ENCODE measurements at regions not wholly inside any gene's neighbourhood (a gene's known extent, or its start where the extent isn't known, plus 50 kb on each side); places are given as distances from the start of the nearest gene placed in this dataset.
"Not testable (repeated sequence)": the region's sequence is repeated elsewhere in the genome, so short reads cannot be mapped to it uniquely, and the experiment has no call there.

DNA sequence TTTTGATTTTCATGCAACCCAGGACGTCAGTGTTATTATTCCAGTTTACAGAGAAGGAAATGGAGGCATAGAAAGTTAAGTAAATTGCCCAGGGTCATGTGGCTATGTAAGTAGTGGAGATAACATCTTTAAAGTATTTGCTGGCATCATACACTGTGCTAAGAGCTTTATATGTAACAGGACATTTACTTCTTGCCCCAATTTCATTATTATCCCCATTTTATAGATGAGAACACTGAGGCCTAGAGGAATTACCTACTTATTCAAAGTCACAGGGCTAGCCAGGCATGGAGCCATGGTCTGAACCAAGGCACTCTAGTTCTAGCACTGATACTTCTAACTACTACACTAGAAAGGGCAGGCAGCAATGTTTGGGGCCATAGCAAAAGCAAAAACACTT is 107.3 kb upstream of the ANKRD28 start:
- H2BK5ac ChIP-seq (ENCODE audit: insufficient read length, low read length), result no peak overlapping the region
- Mint-ChIP-seq H3K27me3 (ENCODE audit: low read depth) (peaks cover 1% of the 10 kb centered on the region), H3K36me3 (ENCODE audit: insufficient read depth in 1 of 3, low read depth in 3 of 3) (no peaks in the 10 kb centered on the region), H3K27ac (no peak overlapping the region), H3K9me3 (peaks cover 3 to 6% of the 10 kb centered on the region in 2 experiments; a peak in 3 of 5 replicates), H3K4me1 (no peaks in the 10 kb centered on the region), H3K4me3 (no peak overlapping the region)
- H2BK120ac ChIP-seq (ENCODE audit: low read depth, low read length, poor library complexity, severe bottlenecking), result no peak overlapping the region
- no peak overlapping the region for H3K56ac ChIP-seq (ENCODE audit: insufficient read length, low read depth, low read length)
- H4K20me1 ChIP-seq (ENCODE audit: control insufficient read depth, insufficient read depth, insufficient read length), result no peaks in the 10 kb centered on the region
- WGBS (ENCODE audit: extremely low coverage, insufficient read length, low lambda C conversion rate), result no CpG with 5 or more reads among the region's 1 CpG
- H2BK15ac ChIP-seq (ENCODE audit: low read depth, low read length), result no peak overlapping the region
- H3K27me3 ChIP-seq (ENCODE audit: insufficient read depth, low read length), result no peaks in the 10 kb centered on the region
- no peak overlapping the region for H3K9ac ChIP-seq (ENCODE audit: extremely low read depth, insufficient read length, low read length)
- no peak overlapping the region for H3K27ac ChIP-seq (ENCODE audit: insufficient read length, low read depth, low read length)
- H2AFZ ChIP-seq (ENCODE audit: low read length), result no peak overlapping the region
- H3K4me1 ChIP-seq (ENCODE audit: insufficient read depth, low read length), result no peaks in the 10 kb centered on the region
- H4K5ac ChIP-seq (ENCODE audit: insufficient read length, low read depth, low read length), result no peak overlapping the region
- H3T11ph ChIP-seq (ENCODE audit: low read length), result no peak overlapping the region
- no peak overlapping the region for H3K4me2 ChIP-seq (ENCODE audit: insufficient read depth, insufficient read length, low read length)
- H3K79me2 ChIP-seq (ENCODE audit: insufficient read depth, low read length), result no peaks in the 10 kb centered on the region
- H3K23me2 ChIP-seq (ENCODE audit: insufficient read length, low read depth, low read length, poor library complexity, severe bottlenecking), result no peaks in the 10 kb centered on the region
- H3K23ac ChIP-seq (ENCODE audit: insufficient read length, low read depth, low read length), result no peak overlapping the region
- TF ChIP-seq, protein P1, sequence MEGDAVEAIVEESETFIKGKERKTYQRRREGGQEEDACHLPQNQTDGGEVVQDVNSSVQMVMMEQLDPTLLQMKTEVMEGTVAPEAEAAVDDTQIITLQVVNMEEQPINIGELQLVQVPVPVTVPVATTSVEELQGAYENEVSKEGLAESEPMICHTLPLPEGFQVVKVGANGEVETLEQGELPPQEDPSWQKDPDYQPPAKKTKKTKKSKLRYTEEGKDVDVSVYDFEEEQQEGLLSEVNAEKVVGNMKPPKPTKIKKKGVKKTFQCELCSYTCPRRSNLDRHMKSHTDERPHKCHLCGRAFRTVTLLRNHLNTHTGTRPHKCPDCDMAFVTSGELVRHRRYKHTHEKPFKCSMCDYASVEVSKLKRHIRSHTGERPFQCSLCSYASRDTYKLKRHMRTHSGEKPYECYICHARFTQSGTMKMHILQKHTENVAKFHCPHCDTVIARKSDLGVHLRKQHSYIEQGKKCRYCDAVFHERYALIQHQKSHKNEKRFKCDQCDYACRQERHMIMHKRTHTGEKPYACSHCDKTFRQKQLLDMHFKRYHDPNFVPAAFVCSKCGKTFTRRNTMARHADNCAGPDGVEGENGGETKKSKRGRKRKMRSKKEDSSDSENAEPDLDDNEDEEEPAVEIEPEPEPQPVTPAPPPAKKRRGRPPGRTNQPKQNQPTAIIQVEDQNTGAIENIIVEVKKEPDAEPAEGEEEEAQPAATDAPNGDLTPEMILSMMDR (conservative IDR thresholded peaks at IDR 0.05), result no peak
- no peaks in the 10 kb centered on the region for H3K79me1 ChIP-seq (ENCODE audit: insufficient read depth, low read depth, low read length, poor library complexity, severe bottlenecking)
- H3K9me3 ChIP-seq (ENCODE audit: control insufficient read depth, low read depth, low read length), result no peaks in the 10 kb centered on the region
- H4K8ac ChIP-seq (replicated peaks; ENCODE audit: insufficient read length, low read depth, low read length), result no peak overlapping the region
- no peak overlapping the region for H2BK12ac ChIP-seq (ENCODE audit: insufficient read length, low read depth, low read length)
- no peak overlapping the region for H4K91ac ChIP-seq (ENCODE audit: insufficient read length, low read depth, low read length)
- no peak overlapping the region for H3K4ac ChIP-seq (ENCODE audit: low read depth, low read length)
- no peak overlapping the region for H2AK5ac ChIP-seq (ENCODE audit: insufficient read length, low read length)
- no peak for DNase-seq
- no peak overlapping the region for H2BK20ac ChIP-seq (ENCODE audit: low read depth, low read length, poor library complexity, severe bottlenecking)
- H3K18ac ChIP-seq (ENCODE audit: insufficient read length, low read depth, low read length), result no peak overlapping the region
- H3K14ac ChIP-seq (ENCODE audit: insufficient read depth, low read length), result no peak overlapping the region

DNA sequence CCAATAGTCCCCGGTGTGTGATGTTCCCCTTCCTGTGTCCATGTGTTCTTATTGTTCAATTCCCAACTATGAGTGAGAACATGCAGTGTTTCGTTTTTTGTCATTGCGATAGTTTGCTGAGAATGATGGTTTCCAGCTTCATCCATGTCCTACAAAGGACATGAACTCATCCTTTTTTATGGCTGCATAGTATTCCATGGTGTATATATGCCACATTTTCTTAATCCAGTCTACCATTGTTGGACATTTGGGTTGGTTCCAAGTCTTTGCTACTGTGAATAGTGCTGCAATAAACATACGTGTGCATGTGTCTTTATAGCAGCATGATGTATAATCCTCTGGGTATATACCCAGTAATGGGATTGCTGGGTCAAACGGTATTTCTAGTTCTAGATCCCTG is 109.6 kb upstream of the ANKRD28 start:
- not testable (repeated sequence) for H4K91ac ChIP-seq (ENCODE audit: insufficient read length, low read depth, low read length); H4K5ac ChIP-seq (ENCODE audit: insufficient read length, low read depth, low read length); H3K4me2 ChIP-seq (ENCODE audit: insufficient read depth, insufficient read length, low read length); H2BK20ac ChIP-seq (ENCODE audit: low read depth, low read length, poor library complexity, severe bottlenecking); H3K14ac ChIP-seq (ENCODE audit: insufficient read depth, low read length); H3K27me3 ChIP-seq (ENCODE audit: insufficient read depth, low read length); DNase-seq; H2BK12ac ChIP-seq (ENCODE audit: insufficient read length, low read depth, low read length); H3K36me3 Mint-ChIP-seq (ENCODE audit: insufficient read depth in 1 of 3, low read depth in 3 of 3); H2AFZ ChIP-seq (ENCODE audit: low read length); H3K4me3 Mint-ChIP-seq; H2BK5ac ChIP-seq (ENCODE audit: insufficient read length, low read length); H2BK15ac ChIP-seq (ENCODE audit: low read depth, low read length); H3K9ac ChIP-seq (ENCODE audit: extremely low read depth, insufficient read length, low read length); H3K27me3 Mint-ChIP-seq (ENCODE audit: low read depth); H2BK120ac ChIP-seq (ENCODE audit: low read depth, low read length, poor library complexity, severe bottlenecking); H2AK5ac ChIP-seq (ENCODE audit: insufficient read length, low read length); H3K4me1 Mint-ChIP-seq; H3K27ac Mint-ChIP-seq; H4K8ac ChIP-seq (replicated peaks; ENCODE audit: insufficient read length, low read depth, low read length); H3K27ac ChIP-seq (ENCODE audit: insufficient read length, low read depth, low read length); H3K79me2 ChIP-seq (ENCODE audit: insufficient read depth, low read length); H3K4me1 ChIP-seq (ENCODE audit: insufficient read depth, low read length); H3K4ac ChIP-seq (ENCODE audit: low read depth, low read length); H4K20me1 ChIP-seq (ENCODE audit: control insufficient read depth, insufficient read depth, insufficient read length); H3K18ac ChIP-seq (ENCODE audit: insufficient read length, low read depth, low read length); H3K9me3 ChIP-seq (ENCODE audit: control insufficient read depth, low read depth, low read length); H3K23me2 ChIP-seq (ENCODE audit: insufficient read length, low read depth, low read length, poor library complexity, severe bottlenecking); H3K79me1 ChIP-seq (ENCODE audit: insufficient read depth, low read depth, low read length, poor library complexity, severe bottlenecking); H3T11ph ChIP-seq (ENCODE audit: low read length); H3K56ac ChIP-seq (ENCODE audit: insufficient read length, low read depth, low read length); H3K23ac ChIP-seq (ENCODE audit: insufficient read length, low read depth, low read length)
- peaks cover 22% of the 10 kb centered on the region in 2 experiments for H3K9me3 Mint-ChIP-seq
- WGBS (ENCODE audit: extremely low coverage, insufficient read length, low lambda C conversion rate), result no CpG with 5 or more reads among the region's 5 CpGs
